ENCODE measurements at regions not wholly inside any gene's neighbourhood (a gene's known extent, or its start where the extent isn't known, plus 50 kb on each side); places are given as distances from the start of the nearest gene placed in this dataset.

- 34% methylated on average over 9 of the region's 9 CpGs for WGBS (ENCODE audit: insufficient coverage, insufficient replicate concordance, low lambda C conversion rate, missing lambda C conversion rate)
- CTCF ChIA-PET: interaction anchor here (1.2 kb wide), 1 partner anchor 326 kb away, joined by 3 read pairs; the partner anchor contains the start of gene EXT2
These were observed 111.2 kb upstream of the ALX4 start for GRCh38 chr11:44421090-44421675.

GRCh38 chr11:44423289-44423688 lies 113.3 kb upstream of the ALX4 start:
- no TSS peak for BruUV-seq (replicated peaks)
- Histone ChIP-seq H3K4me1 (ENCODE audit: control insufficient read depth, insufficient read depth, low read length) (no peaks in the 10 kb centered on the region), H3K9me3 (replicated peaks; ENCODE audit: control insufficient read depth, insufficient read depth, low read length) (no peaks in the 10 kb centered on the region), H3K27ac (ENCODE audit: control insufficient read depth, insufficient read depth) (no peak overlapping the region), H3K4me3 (no peak overlapping the region), H3K27me3 (replicated peaks in 1 of 2; ENCODE audit: control insufficient read depth in 2 of 2, insufficient read depth in 2 of 2, low read length in 1 of 2) (no peaks in the 10 kb centered on the region; a peak in 1 of 4 replicates), H3K36me3 (ENCODE audit: control insufficient read depth in 2 of 2, insufficient read depth in 2 of 2, low read length in 1 of 2) (no peaks in the 10 kb centered on the region), H3K9ac (ENCODE audit: control insufficient read depth, insufficient read depth, low read length) (no peak overlapping the region), H2AFZ (ENCODE audit: control insufficient read depth, low read depth, low read length) (no peak overlapping the region), H4K20me1 (ENCODE audit: control insufficient read depth, insufficient read depth) (no peaks in the 10 kb centered on the region), H3K4me2 (ENCODE audit: control insufficient read depth, insufficient read depth) (no peak overlapping the region), H3K79me2 (ENCODE audit: control insufficient read depth, insufficient read depth, low read length) (no peaks in the 10 kb centered on the region)
- FAIRE-seq (no peak), ATAC-seq (no peak), DNase-seq (ENCODE audit: low read depth, low spot score) (no peak)
- TF ChIP-seq RB1 (IDR thresholded peaks at IDR 0.05; ENCODE audit: borderline replicate concordance): no peak
- TF ChIP-seq ZNF622 (IDR thresholded peaks at IDR 0.05): no peak
- no peak for TF ChIP-seq NRF1 (conservative IDR thresholded peaks at IDR 0.05; ENCODE audit: low read depth, low read length)
- no peak for TF ChIP-seq RBBP5 (conservative IDR thresholded peaks at IDR 0.05)
- no peak for TF ChIP-seq CTCF (IDR thresholded peaks at IDR 0.05 in 2 of 3, conservative IDR thresholded peaks at IDR 0.05 in 1 of 3; ENCODE audit: control insufficient read depth in 2 of 3, extremely low read depth in 1 of 3, insufficient read depth in 1 of 3, low read depth in 3 of 3, low read length in 3 of 3)
- TF ChIP-seq NR2C1 (IDR thresholded peaks at IDR 0.05): no peak
- TF ChIP-seq E2F4 (IDR thresholded peaks at IDR 0.05; ENCODE audit: low read depth, low read length): no peak
- TF ChIP-seq HDAC6 (IDR thresholded peaks at IDR 0.05; ENCODE audit: unreplicated experiment): no peak
- TF ChIP-seq NR2C2 (IDR thresholded peaks at IDR 0.05; ENCODE audit: borderline replicate concordance, control insufficient read depth, insufficient read length, low read depth): no peak
- TF ChIP-seq ZNF24 (IDR thresholded peaks at IDR 0.05): no peak
- TF ChIP-seq BHLHE40 (IDR thresholded peaks at IDR 0.05; ENCODE audit: borderline replicate concordance in 1 of 2, low read depth in 2 of 2, low read length in 1 of 2): no peak
- in situ Hi-C loops (cut with MboI) (no loop called here), intact Hi-C loops (cut with micrococcal nuclease; ENCODE audit: unreplicated experiment) (no loop called here)
- SMC1A ChIA-PET (ENCODE audit: uncharacterized antibody, unreplicated experiment): no interaction called here
- POLR2A ChIA-PET: no interaction called here
- 48% methylated on average over 5 of the region's 5 CpGs for WGBS (ENCODE audit: insufficient coverage, insufficient replicate concordance, low lambda C conversion rate, missing lambda C conversion rate)
- CTCF ChIA-PET: no interaction called here
- RAD21 ChIA-PET (ENCODE audit: unreplicated experiment): no interaction called here

More at GRCh38 chr11:44421090-44421675, 111.2 kb upstream of the ALX4 start:
- H4K20me1 ChIP-seq (ENCODE audit: control insufficient read depth, insufficient read depth): no peaks in the 10 kb centered on the region
- DNase-seq (ENCODE audit: low read depth, low spot score): no peak
- H3K9me3 ChIP-seq (replicated peaks; ENCODE audit: control insufficient read depth, insufficient read depth, low read length): no peaks in the 10 kb centered on the region
- no peak overlapping the region for H3K9ac ChIP-seq (ENCODE audit: control insufficient read depth, insufficient read depth, low read length)
- no peak overlapping the region for H3K27ac ChIP-seq (ENCODE audit: control insufficient read depth, insufficient read depth)
- H2AFZ ChIP-seq (ENCODE audit: control insufficient read depth, low read depth, low read length): no peak overlapping the region
- ChIA-PET SMC1A (ENCODE audit: uncharacterized antibody, unreplicated experiment) (no interaction called here), RAD21 (ENCODE audit: unreplicated experiment) (no interaction called here), POLR2A (no interaction called here)
- ATAC-seq: no peak
- H3K36me3 ChIP-seq (ENCODE audit: control insufficient read depth in 2 of 2, insufficient read depth in 2 of 2, low read length in 1 of 2): no peaks in the 10 kb centered on the region
- H3K4me1 ChIP-seq (ENCODE audit: control insufficient read depth, insufficient read depth, low read length): no peaks in the 10 kb centered on the region
- no peak overlapping the region for H3K4me2 ChIP-seq (ENCODE audit: control insufficient read depth, insufficient read depth)
- intact Hi-C loops (cut with micrococcal nuclease; ENCODE audit: unreplicated experiment) (no loop called here), in situ Hi-C loops (cut with MboI) (no loop called here)
- BruUV-seq (replicated peaks): no TSS peak
- H3K79me2 ChIP-seq (ENCODE audit: control insufficient read depth, insufficient read depth, low read length): no peaks in the 10 kb centered on the region
- no peaks in the 10 kb centered on the region; a peak in 1 of 4 replicates for H3K27me3 ChIP-seq (replicated peaks in 1 of 2; ENCODE audit: control insufficient read depth in 2 of 2, insufficient read depth in 2 of 2, low read length in 1 of 2)
- no peak overlapping the region for H3K4me3 ChIP-seq
- no peak for FAIRE-seq
- TF ChIP-seq ASH2L (IDR thresholded peaks at IDR 0.05; ENCODE audit: borderline replicate concordance, low read depth) (no peak), RELA (IDR thresholded peaks at IDR 0.05; ENCODE audit: borderline replicate concordance, partially characterized antibody) (no peak)

Data from GM12878 (cell line).